NOMO-1 treated with DMSO at 0.1 percent for 48 hours (cell line): ENCODE measurements at regions not wholly inside any gene's neighbourhood (a gene's known extent, or its start where the extent isn't known, plus 50 kb on each side); places are given as distances from the start of the nearest gene placed in this dataset.
"Not testable (repeated sequence)": the region's sequence is repeated elsewhere in the genome, so short reads cannot be mapped to it uniquely, and the experiment has no call there.

ENCODE experiments used
- DNase-seq: peaks from one replicate; lab custom pipeline; 2025; ENCODE audit not compliant: unreplicated experiment; lab: John Stamatoyannopoulos, UW

DNA sequence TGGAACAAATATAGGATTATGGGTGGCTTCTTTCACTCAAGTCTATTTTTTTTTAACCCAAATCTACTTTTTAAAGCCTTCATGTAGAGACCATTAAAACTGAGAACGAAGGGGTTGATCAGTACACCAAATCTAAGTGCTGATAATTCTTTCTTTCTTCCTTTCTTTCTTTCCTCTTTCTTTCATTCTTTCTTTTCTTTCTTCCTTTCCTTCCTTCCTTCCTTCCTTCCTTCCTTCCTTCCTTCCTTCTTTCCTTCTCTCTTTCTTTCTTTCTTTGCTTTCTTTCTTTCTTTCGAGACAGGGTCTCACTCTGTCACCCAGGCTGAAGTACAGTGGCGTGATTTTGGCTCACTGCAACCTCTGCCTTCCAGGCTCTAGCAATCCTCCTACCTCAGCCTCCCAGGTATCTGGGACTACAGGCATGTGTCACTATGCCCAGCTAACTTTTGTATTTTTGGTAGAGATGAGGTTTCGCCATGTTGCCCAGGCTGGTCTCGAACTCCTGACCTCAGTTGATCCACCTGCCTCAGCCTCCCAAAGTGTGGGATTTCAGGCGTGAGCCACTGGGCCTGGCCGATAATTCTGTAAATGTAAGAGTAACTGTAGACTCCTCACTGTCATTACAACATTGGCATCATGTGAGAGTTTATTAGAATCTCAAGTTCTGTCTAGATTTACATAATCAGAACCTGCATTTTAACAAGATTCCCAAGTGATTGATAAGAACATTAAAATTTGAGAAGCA lies 236.4 kb downstream of the TFEC start:
- DNase-seq = no peak

DNA sequence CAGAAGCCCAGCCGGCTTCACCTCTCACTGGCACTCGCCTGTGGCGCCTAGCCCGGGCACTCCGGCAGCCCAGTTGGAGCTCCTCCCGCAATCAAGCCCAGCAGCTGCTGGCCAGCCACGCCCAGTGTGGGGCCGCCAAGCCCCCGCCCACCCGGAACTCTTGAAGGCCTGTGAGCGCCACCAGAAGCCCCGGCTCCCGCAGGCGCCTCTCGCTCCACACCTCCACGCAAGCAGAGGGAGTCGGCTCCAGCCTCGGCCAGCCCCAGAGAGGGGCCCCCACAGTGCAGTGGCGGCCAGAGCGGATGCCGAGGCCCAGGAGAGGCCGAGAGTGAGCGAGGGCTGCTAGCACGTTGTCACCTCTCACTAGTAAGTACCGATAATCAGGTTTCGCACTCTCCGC lies 240.7 kb downstream of the TFEC start:
- DNase-seq = no peak

GRCh38 chr7:115789473-115789872 lies 241.1 kb downstream of the TFEC start:
- not testable (repeated sequence) for DNase-seq

GRCh38 chr7:115782696-115783490 lies 247.7 kb downstream of the TFEC start:
- no peak for DNase-seq

- DNase-seq = no peak
Measured at GRCh38 chr7:115779561-115779960, 251.0 kb downstream of the TFEC start.

GRCh38 chr7:115775981-115776380 lies 254.6 kb downstream of the TFEC start:
- no peak for DNase-seq

DNA sequence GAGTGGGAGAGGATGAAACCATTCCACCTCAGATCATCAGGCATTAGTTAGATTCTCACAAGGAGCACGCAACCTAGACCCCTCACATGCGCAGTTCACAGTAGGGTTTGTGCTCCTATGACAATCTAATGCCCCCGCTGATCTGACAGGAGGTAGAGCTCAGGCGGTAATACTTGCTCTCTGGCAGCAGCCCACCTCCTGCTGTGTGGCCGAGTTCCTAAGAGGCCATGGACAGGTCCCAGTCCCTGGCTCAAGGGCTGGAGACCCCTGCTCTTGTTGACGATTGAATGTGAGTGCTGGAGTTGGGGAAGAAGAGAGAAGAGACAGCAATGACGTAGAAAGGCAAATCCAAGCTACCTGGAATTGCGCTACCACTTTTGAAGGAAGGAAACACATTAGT lies 267.2 kb downstream of the TFEC start:
- DNase-seq = no peak

DNA sequence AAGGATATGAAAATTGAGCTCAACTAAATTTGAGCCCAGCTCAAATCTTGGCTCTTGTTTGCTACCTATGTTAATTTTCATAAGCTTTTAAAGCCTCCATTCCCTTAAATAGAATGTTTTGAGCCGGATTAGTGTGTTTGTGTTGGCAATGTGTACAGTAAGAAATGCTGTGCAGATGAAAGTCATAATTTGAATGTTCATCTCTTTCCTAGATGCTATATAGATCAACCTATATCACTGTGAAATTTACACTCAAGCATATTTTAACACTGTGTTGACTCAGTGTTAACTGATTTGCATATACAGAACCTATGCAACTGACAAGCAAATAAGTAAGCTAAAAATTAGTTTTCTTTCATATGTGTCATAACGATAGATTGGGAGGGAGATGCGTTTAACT lies 272.5 kb downstream of the TFEC start:
- DNase-seq = no peak

DNA sequence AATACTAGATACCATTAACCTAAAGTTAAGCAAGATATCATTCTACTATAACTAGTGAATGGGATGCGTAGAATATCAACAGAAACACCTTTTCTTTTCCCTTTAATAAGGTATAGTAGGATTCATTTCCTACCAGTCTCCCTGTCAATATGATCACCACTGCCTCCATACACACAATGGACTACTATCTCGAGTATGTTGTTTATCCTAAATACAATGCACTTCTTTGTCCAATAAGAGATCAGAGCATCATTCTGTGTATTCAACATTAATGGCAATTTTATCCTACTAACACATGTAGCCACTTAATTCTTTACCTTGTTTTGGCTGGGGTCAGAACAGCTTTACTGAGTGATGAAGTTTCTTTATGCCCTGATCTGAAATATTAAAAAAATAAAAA lies 276.3 kb downstream of the TFEC start:
- DNase-seq = no peak

- no peak for DNase-seq
Measured at GRCh38 chr7:115749924-115750323, 280.6 kb downstream of the TFEC start.

GRCh38 chr7:115748123-115748738 lies 282.3 kb downstream of the TFEC start:
- no peak for DNase-seq

GRCh38 chr7:115747174-115747573 lies 283.4 kb downstream of the TFEC start:
- DNase-seq = no peak

DNA sequence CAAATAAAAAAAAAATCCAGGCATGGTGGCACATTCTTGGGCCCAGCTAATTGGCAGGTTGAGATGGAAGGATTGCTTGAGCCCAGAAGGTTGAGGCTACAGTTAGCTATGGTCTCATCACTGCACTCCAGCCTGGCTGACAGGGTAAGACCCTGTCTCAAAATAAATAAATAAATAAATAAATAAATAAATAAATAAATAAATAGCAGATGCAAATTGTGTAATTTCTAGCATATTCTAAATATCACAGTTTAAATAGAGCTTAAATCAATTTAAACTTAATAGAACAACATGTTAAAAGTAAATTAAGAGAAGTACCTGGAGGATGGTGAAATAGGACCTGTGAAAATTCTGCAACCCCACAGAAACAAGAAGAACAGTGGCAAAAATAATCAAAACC lies 290.5 kb downstream of the TFEC start:
- DNase-seq = no peak

DNA sequence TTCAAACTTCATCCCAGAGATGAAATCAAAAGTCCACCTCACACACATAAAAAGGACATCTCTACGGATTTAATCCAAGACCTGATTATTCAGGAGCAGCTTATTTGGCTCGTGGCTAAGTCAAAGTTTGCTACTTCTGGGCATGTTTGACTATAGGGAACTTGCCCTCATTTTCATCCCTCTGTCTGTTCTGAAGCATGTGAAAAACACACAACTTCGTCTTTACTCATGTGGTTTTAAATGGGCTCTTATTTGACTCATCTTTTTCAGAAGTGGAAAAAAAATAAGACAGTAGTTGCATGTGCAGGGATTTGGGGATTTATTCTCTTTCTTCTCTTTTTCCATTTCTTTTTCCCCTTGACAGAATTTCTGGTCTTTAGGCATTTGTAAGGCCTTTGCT lies 295.9 kb downstream of the TFEC start:
- no peak for DNase-seq

DNA sequence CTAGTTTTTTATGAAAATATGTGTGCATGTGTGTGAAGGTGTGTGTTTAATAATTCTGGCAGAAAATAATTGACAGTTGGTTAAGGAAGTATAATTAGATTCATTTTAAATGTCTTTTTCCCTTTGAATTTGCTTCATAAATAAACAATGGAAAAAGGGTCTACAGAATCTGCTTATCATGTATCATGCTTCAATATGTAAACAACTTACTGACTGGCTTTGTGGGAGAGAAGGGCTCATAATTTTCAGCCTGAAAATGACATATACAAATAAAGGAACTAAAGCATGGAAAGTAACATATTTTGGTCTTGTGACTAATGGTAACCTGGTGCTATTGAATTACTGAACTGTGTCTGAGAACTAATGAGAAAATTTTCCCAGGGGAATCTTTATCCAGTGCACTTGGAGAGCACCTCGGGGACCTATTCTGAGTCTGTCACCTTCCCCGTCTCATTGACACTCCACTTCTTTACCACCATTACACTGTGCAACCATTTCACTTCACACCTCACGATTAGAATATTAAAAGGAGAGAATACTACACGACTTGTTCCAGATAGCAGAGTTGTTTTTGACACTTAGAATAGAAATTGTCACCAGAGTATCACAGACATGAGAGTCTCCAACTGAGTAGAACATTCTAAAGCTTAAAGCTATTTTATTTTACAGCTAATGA lies 298.6 kb downstream of the TFEC start:
- DNase-seq = no peak

DNA sequence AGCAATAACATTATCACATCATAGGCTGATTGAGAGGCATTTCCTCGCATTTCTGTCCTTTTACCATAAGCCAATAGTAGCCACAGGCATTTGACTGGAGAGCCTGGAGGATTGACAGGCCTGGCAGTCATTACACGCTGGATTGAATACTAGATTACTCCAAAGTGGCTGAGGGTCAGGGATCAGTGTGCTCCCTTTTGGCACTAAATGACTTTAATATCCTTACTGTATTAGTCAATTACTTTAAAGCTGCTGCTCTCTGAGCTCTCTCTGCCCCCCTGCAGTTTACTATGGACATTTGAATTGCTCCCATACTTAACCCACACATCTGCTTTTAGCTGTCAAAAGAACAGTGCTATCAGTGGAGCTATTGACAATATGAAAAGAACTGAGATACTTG lies 302.0 kb downstream of the TFEC start:
- no peak for DNase-seq

DNA sequence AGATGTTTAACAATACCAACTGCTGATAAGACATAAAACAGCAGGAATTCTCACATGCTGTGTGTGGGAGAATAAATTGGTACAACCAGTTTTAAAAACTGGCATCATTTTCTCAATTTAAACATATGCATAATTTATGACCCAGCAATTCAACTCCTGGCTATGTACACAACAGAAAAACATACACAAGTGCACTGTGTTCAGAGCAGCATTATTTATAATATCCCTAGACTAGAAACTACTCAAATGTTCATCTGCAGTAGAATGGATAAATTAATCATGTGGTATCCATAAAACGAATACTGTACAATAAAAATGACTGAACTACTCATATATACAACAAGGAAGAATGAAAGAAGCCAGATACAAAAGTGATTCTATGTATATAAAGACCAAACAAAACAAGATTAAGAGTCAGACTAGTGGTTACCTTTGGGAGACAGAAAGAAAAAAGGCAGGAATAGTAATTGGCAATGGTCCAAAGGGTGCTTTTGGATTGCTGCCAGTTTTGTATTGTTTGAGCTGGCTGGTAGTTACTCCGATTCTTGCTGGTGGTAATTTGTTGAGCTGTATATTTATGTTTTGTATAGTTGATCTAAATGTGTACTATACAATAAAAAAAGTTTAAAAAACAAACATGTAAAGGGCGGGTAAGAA lies 306.0 kb downstream of the TFEC start:
- no peak for DNase-seq

DNA sequence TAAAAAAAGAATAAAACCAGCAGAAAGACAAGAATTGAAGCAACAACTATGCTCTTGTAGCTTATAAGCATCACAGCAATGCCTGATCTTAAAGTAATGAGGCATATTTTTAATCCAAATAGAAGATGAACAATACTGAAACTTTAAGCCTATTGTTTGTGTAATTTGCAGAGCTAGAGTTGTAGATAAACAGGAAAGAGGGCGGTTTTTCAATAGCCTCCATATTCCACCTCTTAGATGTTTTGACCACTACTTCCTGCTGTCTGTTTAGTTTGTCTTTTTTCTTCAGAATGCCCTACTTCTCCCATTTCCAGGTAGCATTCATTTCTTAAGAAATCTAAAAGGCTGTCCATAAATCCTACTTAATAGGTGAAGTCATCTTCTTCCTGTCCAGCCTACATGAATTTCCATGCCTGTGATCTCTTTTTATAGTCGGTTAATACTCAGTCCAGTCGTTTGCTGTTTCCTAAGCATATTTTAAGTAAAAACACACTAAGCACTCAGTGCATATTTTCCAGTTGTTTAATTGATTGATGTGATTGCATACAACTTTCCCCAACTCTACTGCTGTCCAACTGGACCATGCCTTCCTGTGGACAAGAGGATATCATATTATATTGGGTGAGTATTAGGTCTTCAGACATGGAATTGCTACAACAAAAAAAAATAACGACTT lies 308.1 kb downstream of the TFEC start:
- no peak for DNase-seq

- no peak for DNase-seq
Measured at GRCh38 chr7:115721293-115722217, 309.0 kb downstream of the TFEC start.
